Stimulated activated CD4-positive, alpha-beta T cell treated with anti-CD3 and anti-CD28 coated beads, Interleukin-2, amount 100 ng/mL, for 24 hours (primary cell): ENCODE measurements at regions not wholly inside any gene's neighbourhood (a gene's known extent, or its start where the extent isn't known, plus 50 kb on each side); places are given as distances from the start of the nearest gene placed in this dataset.
"Not testable (repeated sequence)": the region's sequence is repeated elsewhere in the genome, so short reads cannot be mapped to it uniquely, and the experiment has no call there.

Experiments
- DNase-seq, 2 donors: peaks; one replicate each; pipeline ENCODE4 v3.0.0-alpha.2; 2020

- DNase-seq, result no peak
These were observed 377.2 kb upstream of the TNC start for GRCh38 chr9:115495052-115495635.

DNA sequence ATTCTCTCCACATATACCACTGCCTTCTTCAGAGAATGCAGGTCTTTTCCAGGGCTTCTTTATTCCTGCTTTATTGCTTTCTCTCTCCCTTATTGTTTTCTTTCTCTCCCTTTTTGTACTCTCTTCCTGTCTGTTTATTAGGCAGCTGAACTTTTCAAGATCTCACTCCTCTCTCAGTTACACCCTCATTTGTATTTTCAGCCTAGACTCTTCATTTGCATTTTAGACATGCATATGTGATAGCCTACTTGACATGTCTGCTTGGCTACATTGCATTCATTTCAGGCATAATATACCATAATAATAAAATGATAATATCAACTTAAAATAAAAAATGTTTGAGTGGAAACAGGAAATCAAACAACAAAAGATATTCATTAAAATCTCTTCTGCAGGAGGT lies 377.9 kb upstream of the TNC start:
- DNase-seq, result no peak

GRCh38 chr9:115498303-115498702 lies 380.3 kb upstream of the TNC start:
- DNase-seq, result no peak

- DNase-seq, result no peak
These were observed 389.2 kb upstream of the TNC start for GRCh38 chr9:115507148-115507547.

DNA sequence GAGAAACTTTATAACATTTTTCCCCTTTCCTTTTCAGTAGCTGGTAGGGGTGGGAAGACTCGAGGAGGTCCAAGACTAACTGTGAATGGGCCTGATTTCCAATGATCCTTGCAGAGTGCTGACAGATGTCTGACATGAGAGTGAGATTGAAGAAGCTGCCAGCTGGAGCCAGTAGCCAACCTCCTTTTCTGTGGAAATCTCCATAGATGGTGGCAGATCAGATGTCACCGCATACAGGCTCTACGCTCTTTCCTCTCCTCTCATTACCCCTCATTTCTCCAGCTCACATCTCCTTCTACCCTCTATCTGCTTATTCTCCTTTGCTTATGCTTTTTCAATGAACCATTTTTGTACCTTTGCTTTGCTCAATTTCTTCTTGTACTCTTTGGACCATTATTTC lies 395.2 kb upstream of the TNC start:
- DNase-seq, result no peak

- no peak for DNase-seq
These were observed 396.5 kb upstream of the TNC start for GRCh38 chr9:115514454-115514853.

DNA sequence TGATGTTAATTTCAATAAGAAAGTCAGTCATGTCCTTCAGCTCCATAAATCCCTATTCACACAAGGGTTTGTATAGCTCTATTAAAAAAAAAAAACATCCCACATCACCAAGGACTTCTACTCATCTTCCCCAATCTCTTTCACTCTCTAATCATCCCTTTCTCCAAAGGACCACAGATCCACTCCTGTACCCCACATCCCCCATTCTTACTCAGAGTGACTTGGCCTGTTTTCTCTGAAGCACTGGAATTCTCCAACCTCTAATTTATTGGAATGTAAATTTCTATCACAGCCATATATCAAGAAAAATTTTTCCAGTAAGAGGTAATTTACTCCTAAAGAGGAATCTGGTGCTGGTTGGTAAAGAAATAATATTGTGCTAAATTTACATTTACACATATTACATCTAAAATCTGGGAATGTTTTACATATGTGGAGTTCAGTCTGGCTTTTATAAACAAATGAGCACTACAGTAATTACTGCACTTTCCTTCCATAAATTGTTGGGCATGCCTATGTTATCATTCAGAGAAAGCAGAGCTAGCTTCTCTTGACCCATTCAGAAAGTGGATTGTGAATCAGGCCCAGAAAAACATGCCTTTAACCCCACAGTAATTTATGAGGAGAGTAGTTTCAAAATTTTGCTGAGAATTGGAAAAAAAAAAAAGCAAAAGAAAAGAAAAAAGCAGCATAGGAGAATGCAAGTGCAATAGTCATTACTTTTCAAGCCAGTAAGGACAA lies 399.5 kb upstream of the TNC start:
- no peak for DNase-seq

DNA sequence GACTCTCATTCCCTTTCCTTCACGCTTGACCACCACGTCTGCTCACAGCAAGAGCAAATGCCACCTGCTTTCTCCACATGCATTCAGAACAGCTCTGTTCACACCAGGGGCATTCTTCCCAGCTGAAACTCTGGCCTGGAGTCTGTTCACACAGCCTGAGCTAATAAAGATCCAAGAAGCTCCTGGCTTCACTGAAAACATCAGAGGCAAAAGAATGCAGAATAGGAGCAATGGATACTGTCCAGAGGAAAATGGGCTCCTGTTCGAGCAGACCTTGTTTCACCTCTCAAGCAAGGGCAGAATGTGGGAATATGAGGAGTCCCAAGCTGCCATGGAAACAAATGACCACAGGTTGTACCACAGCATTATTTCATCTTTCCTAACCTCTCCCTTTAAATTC lies 402.7 kb upstream of the TNC start:
- DNase-seq, result no peak

DNA sequence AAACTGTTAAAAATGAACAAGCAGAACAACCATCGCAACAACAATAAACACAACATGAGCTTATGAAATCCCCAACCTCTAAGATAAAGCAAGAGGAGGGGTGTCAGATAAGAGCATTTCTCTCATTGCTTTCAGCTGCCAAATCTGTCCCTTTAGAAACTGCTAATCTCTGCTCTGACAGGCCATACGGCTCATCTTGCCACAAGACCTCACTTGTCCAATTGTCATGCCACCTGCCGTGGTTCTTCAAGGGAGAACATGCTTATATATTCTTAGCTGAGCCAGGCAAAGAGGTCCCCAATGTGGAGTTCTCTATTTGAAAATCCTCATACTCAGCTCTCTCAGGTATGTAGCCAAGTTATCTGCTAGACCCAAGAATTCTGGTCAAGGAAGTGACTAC lies 405.0 kb upstream of the TNC start:
- DNase-seq, result no peak

DNA sequence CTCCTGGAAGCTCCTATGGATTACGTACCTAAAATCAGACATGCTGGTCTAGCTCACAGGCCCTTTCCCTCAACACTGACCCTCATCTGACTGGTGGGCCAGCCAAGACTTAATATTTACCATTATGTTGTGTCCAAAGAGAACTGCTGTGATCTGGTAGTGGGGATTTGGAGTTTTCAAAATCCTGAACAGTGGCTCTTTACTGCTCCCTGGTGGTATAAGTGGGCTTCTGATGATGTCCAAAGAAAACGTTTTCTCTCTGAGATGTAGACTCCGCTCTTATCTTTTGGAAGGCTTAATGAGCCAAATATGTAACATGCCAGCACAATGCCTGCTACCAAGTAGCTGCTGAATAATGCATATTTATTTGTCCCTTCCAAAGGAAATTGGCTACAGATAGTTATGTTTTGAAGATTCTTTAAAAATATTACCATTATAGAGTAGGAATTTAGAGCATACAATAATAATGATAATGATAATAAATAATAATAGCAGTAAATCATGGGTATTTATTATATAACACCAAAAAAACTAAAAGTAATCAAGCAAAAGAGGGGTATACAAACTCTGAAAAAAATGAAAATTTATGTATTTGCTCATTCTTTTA lies 406.6 kb upstream of the TNC start:
- DNase-seq, result peak in 1 of 2 donors; percentile 23

DNA sequence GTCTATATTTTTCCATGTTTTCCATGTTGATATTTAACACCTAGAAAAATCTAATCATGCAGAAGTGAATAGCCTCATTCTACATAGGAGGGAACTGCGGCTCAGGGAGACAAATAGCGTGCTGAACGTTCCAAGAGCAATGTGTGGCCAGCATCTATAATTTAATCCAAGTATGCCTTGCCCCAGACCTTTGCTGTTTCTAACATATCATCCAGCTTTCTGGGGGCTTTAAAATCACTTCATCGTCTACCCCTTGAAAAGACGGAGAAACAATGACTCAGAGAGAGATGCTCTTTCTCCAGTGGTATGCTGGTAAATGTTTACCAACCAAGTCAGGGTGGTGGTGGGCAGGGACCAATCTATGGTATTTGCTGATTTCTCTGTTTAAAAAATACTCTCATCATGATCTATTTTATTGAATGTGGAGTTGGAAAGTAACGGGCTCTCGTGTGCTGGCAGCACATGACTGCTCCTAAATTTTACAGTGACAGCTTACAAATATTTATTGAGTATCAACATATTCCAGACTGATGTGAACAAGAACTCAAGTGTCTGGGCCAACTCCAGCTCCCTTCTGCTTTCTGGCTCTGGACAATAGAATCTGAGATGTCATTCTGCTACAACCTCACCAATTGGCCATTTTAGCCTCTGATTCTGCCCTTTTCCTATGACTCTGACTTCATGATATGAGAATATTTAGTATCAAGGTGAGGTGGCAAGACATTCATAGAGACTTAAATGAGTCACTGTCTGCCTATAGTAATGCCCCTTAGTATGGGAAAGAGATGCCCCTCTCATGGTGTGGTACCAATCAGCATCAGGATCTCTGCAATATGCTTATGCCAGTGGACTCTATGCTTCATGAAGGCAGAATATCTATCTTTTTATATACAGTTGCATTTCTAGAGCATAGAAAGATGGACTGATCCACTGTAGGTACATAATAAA lies 407.4 kb upstream of the TNC start:
- DNase-seq, result no peak

DNA sequence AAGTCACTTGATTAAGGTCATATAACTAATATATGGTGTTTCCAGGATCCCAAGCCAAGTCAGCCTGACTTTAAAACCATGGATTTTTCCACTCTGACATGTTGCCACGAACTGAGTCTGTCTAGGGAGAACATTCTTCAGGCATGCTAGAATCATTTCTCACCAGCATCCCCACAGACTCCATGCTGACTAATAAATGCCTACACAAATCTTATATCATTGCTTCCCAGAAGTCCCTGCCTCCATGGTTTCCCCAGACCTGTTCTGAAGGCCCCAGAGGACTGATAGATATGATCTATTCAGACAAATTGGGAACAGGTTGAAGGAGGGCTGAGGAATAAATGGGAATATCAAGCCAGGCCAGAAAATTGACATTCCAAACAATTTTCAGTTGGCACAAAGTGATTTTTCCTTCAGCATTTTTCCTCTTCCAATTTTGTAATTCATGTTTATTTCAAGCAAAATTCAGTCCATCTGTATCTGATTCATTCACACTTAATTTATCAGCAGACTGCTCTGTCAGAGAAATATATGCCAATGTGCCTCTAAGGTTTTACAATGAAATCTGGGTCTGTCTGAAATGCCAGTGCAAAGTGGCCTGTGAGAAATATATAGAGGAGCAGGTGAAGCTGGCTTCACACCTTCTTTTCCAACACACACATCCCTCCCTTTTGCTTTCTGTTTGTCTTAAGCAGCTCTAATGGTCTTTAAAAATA lies 413.6 kb upstream of the TNC start:
- no peak for DNase-seq

DNA sequence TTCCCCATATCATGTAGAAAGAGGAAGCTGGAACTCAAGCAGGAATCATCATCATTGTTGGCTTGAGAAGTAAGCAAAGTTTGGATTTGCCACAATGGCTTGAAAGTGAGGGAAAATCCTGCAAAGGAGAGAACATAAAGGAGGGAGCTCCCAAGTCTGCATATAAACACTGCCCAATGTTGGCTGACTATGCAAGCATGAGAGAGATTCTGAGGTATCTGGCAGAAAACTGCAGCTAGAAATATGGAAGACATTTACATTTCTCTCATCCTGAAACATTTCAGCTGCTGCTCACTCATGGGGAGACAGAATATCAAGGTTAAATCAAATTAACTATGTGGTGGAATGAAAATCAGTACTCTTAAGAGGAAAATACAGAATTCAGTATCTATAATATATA lies 415.6 kb upstream of the TNC start:
- DNase-seq, result no peak

- DNase-seq, result no peak
These were observed 422.1 kb upstream of the TNC start for GRCh38 chr9:115540091-115540490.

GRCh38 chr9:115543511-115543910 lies 425.6 kb upstream of the TNC start:
- no peak for DNase-seq

DNA sequence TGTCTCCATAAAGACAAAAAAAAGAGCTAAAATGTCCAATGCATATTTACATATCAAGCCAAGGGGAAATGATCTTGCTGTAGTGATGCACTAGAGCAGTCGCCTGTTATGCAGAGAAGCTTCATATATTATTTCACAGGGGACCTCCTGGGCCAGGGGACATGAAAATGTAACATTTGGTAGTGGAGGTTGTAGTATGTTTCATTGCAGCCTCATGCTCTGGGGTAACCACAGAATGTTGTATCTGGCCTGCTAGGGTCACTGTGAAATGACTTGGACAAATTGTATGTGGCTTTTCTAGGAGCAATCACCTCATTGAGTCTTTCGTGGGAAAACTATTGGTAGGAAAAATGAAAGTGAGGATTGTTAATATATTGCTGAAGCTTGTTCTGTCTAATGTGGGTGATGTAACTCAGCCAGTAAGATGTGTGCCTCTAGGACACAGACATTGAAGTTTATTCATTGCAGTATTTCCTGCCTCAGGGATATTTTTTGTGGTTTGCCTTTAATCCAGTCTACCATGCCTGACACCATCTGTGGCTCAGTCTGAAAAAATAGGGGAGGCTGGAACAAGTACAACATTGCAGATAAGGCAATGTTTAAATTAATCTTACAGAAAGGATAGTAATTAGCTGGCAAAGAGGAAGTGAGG lies 430.8 kb upstream of the TNC start:
- DNase-seq, result no peak

DNA sequence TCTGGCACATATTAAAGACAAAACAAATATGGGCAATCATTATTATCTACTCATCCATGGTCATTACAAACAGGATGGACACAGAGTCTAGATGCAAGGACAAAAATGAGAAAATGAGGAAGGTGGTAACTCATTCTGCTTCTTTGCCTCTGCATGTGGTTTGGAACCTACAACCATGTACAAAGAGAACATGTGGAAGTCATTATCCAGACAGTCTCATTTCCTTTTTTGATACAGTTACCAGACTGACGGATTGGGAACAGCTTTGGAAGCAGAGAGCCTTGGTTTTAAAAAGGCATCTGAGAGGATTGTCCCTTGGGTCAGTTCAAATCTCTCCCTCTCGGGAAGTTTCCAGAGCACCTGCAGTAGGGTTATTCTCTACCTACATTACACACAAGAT lies 433.4 kb upstream of the TNC start:
- no peak for DNase-seq

GRCh38 chr9:115553060-115553773 lies 435.3 kb upstream of the TNC start:
- no peak for DNase-seq

GRCh38 chr9:115556432-115556831 lies 438.5 kb upstream of the TNC start:
- DNase-seq, result no peak

DNA sequence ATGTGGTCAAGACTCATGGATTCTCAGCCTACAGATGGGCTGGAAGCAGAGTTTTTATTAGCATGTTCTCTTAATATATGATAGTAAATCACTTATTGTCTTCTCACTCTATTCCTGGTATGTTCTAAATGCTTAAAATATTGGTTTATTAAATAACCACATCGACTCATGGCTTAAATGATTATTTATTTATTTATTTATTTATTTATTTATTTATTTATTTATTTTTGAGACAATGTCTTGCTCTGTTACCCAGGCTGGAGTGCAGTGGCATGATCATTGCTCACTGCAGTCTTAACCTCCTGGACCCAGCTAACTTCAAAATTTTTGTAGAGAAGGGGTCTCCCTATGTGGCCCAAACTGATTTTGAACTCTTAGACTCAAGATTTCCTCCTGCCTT lies 457.2 kb upstream of the TNC start:
- DNase-seq, result no peak

DNA sequence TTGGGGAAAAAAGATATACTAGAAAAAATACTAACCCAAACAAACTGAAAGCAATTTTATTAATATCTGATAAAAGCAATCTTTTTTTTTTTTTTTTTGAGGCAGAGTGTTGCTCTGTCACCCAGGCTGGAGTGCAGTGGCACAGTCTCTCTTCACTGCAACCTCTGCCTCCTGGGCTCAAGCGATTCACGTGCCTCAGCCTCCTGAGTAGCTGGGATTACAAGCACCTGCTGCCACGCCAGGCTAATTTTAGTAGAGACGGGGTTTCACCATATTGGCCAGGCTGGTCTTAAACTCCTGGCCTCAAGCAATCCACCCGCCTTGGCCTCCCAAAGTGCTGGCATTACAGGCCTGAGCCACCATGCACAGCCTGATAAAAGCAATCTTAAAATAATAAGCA lies 467.5 kb upstream of the TNC start:
- not testable (repeated sequence) for DNase-seq

GRCh38 chr9:115587310-115587709 lies 469.4 kb upstream of the TNC start:
- DNase-seq, result no peak
